ENCODE measurements at regions not wholly inside any gene's neighbourhood (a gene's known extent, or its start where the extent isn't known, plus 50 kb on each side); places are given as distances from the start of the nearest gene placed in this dataset.

DNA sequence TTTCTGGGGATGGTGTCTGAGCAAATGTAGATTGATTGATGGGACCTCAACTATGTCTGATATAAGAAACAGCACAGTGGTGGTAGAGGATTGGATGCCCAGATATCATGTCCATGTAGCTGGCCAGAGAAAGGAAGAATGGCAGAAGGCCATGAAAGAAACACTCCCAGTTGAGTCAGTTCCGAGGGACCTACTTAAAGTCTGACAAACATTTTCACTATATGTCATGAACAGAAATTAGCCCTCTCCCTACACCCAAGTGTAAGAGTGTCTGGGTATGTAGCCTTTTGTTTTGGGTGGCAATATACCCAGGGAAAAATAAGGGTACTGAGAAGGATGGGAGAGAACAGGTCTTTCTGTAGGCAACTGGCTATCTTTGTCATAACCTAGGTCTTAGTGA lies 434.2 kb downstream of the BCKDHB start:
- no peak for TF ChIP-seq YBX1 (IDR thresholded peaks at IDR 0.05)
- no peak for TF ChIP-seq MTA2 (IDR thresholded peaks at IDR 0.05; ENCODE audit: low read depth)
- TF ChIP-seq ZBTB11 (CRISPR knock-in tag; IDR thresholded peaks at IDR 0.05) = no peak
- no peak for TF ChIP-seq POLR2A (IDR thresholded peaks at IDR 0.05; ENCODE audit: low read depth, low read length)
- no peak for TF ChIP-seq SREBF1 (IDR thresholded peaks at IDR 0.05; ENCODE audit: low read length)
- TF ChIP-seq RFX5 (IDR thresholded peaks at IDR 0.05; ENCODE audit: low read depth, low read length) = no peak
- TF ChIP-seq SREBF2 (IDR thresholded peaks at IDR 0.05; ENCODE audit: low read length) = no peak
- no peak for TF ChIP-seq EED (IDR thresholded peaks at IDR 0.05; ENCODE audit: low read depth)
- no peak for TF ChIP-seq BHLHE40 (IDR thresholded peaks at IDR 0.05; ENCODE audit: borderline replicate concordance in 1 of 2, low read depth in 2 of 2, low read length in 1 of 2)
- TF ChIP-seq RBBP5 (conservative IDR thresholded peaks at IDR 0.05) = no peak
- TF ChIP-seq TBL1XR1 (IDR thresholded peaks at IDR 0.05; ENCODE audit: low read depth, low read length) = no peak
- no peak for TF ChIP-seq FOXM1 (IDR thresholded peaks at IDR 0.05; ENCODE audit: low read depth, low read length)
- intact Hi-C loops (cut with micrococcal nuclease; ENCODE audit: unreplicated experiment) (no loop called here), in situ Hi-C loops (cut with MboI) (no loop called here)
- no peak for FAIRE-seq
- no peak for DNase-seq (ENCODE audit: low read depth, low spot score)
- Histone ChIP-seq H3K36me3 (ENCODE audit: control insufficient read depth in 2 of 2, insufficient read depth in 2 of 2, low read length in 1 of 2) (no peaks in the 10 kb centered on the region), H3K27ac (ENCODE audit: control insufficient read depth, insufficient read depth) (no peak overlapping the region), H3K9ac (ENCODE audit: control insufficient read depth, insufficient read depth, low read length) (no peak overlapping the region), H3K27me3 (replicated peaks in 1 of 2; ENCODE audit: control insufficient read depth in 2 of 2, insufficient read depth in 2 of 2, low read length in 1 of 2) (no peaks in the 10 kb centered on the region), H3K9me3 (replicated peaks; ENCODE audit: control insufficient read depth, insufficient read depth, low read length) (peaks cover 3% of the 10 kb centered on the region; the same call in 2 of the 3 replicates), H3K79me2 (ENCODE audit: control insufficient read depth, insufficient read depth, low read length) (no peaks in the 10 kb centered on the region), H3K4me2 (ENCODE audit: control insufficient read depth, insufficient read depth) (no peak overlapping the region), H2AFZ (ENCODE audit: control insufficient read depth, low read depth, low read length) (no peak overlapping the region), H4K20me1 (ENCODE audit: control insufficient read depth, insufficient read depth) (no peaks in the 10 kb centered on the region), H3K4me3 (no peak overlapping the region), H3K4me1 (ENCODE audit: control insufficient read depth, insufficient read depth, low read length) (no peaks in the 10 kb centered on the region)
- BruUV-seq (replicated peaks) = no TSS peak
- SMC1A ChIA-PET (ENCODE audit: uncharacterized antibody, unreplicated experiment) = no interaction called here
- POLR2A ChIA-PET = no interaction called here
- RAD21 ChIA-PET (ENCODE audit: unreplicated experiment) = no interaction called here
- CTCF ChIA-PET = no interaction called here
- ATAC-seq = no peak
- WGBS (ENCODE audit: insufficient coverage, insufficient replicate concordance, low lambda C conversion rate, missing lambda C conversion rate) = 11% methylated on average over 1 of the region's 1 CpG
